A172 (cell line): ENCODE measurements at regions not wholly inside any gene's neighbourhood (a gene's known extent, or its start where the extent isn't known, plus 50 kb on each side); places are given as distances from the start of the nearest gene placed in this dataset.

Experiments used
- DNase-seq: peaks from one replicate; pipeline ENCODE4 v3.0.0-alpha.2; 2015; ENCODE audit warnings: low spot score

GRCh38 chr1:29827237-29827750, 591.0 kb downstream of the PTPRU start:
- DNase-seq: no peak

GRCh38 chr1:29826646-29827045, 590.3 kb downstream of the PTPRU start:
- no peak for DNase-seq

GRCh38 chr1:29825941-29826415, 589.7 kb downstream of the PTPRU start:
- no peak for DNase-seq

- DNase-seq: no peak
These were observed 589.1 kb downstream of the PTPRU start for GRCh38 chr1:29825274-29825940.

GRCh38 chr1:29824511-29825273, 588.4 kb downstream of the PTPRU start:
- no peak for DNase-seq

GRCh38 chr1:29824025-29824424, 587.7 kb downstream of the PTPRU start:
- no peak for DNase-seq

- DNase-seq: no peak
These were observed 587.2 kb downstream of the PTPRU start for GRCh38 chr1:29823561-29823960.

GRCh38 chr1:29821605-29822004, 585.3 kb downstream of the PTPRU start:
- DNase-seq: no peak

- no peak for DNase-seq
These were observed 584.1 kb downstream of the PTPRU start for GRCh38 chr1:29820401-29820800.

GRCh38 chr1:29812408-29813135, 576.2 kb downstream of the PTPRU start:
- no peak for DNase-seq

- no peak for DNase-seq
These were observed 575.5 kb downstream of the PTPRU start for GRCh38 chr1:29811727-29812407.

- DNase-seq: no peak
These were observed 574.9 kb downstream of the PTPRU start for GRCh38 chr1:29811247-29811646.

- no peak for DNase-seq
These were observed 574.1 kb downstream of the PTPRU start for GRCh38 chr1:29810121-29811120.

- DNase-seq: no peak
These were observed 573.3 kb downstream of the PTPRU start for GRCh38 chr1:29809446-29810120.

- DNase-seq: no peak
These were observed 572.0 kb downstream of the PTPRU start for GRCh38 chr1:29808141-29808995.

- DNase-seq: no peak
These were observed 571.4 kb downstream of the PTPRU start for GRCh38 chr1:29807689-29808088.

- no peak for DNase-seq
These were observed 570.5 kb downstream of the PTPRU start for GRCh38 chr1:29806646-29807319.

- DNase-seq: no peak
These were observed 569.5 kb downstream of the PTPRU start for GRCh38 chr1:29805896-29806160.
